ENCODE measurements at regions not wholly inside any gene's neighbourhood (a gene's known extent, or its start where the extent isn't known, plus 50 kb on each side); places are given as distances from the start of the nearest gene placed in this dataset.

GRCh38 chr11:95589893-95590612 lies 199.5 kb downstream of the FAM76B start:
- Histone ChIP-seq H3K9me3 (ENCODE audit: control insufficient read depth, insufficient read depth, low read length) (no peaks in the 10 kb centered on the region), H2BK20ac (ENCODE audit: low read depth, low read length) (no peak overlapping the region), H4K91ac (ENCODE audit: insufficient read depth, low read depth, low read length) (no peak overlapping the region), H3K36me3 (ENCODE audit: control insufficient read depth, insufficient read depth, low read length) (no peaks in the 10 kb centered on the region), H3K4me3 (ENCODE audit: insufficient read depth, low read depth, low read length) (no peak overlapping the region), H4K5ac (ENCODE audit: low read depth, low read length) (no peak overlapping the region), H3K4ac (ENCODE audit: low read depth, low read length) (no peak overlapping the region), H3K27ac (ENCODE audit: insufficient read depth, low read length) (no peak overlapping the region), H3K27me3 (ENCODE audit: control insufficient read depth, insufficient read depth, low read length) (no peaks in the 10 kb centered on the region), H3K9ac (ENCODE audit: low read depth, low read length) (no peak overlapping the region), H2AK5ac (ENCODE audit: low read depth, low read length) (0 out of 2 replicates have a peak overlapping the region, but pooled peaks have one; percentile 33), H3K4me1 (ENCODE audit: control insufficient read depth, insufficient read depth, low read length) (peaks cover 11% of the 10 kb centered on the region), H3K9me1 (ENCODE audit: insufficient read depth, low read length) (peaks cover 3% of the 10 kb centered on the region; the same call in 1 of the 2 replicates), H2BK15ac (ENCODE audit: low read depth, low read length) (no peak overlapping the region), H3K4me2 (ENCODE audit: low read depth, low read length) (no peak overlapping the region), H3K23ac (ENCODE audit: low read depth, low read length) (no peak overlapping the region), H2BK5ac (ENCODE audit: low read depth, low read length, poor library complexity, severe bottlenecking) (no peak overlapping the region), H3K18ac (ENCODE audit: low read depth, low read length) (no peak overlapping the region), H4K20me1 (ENCODE audit: insufficient read depth, low read length) (no peaks in the 10 kb centered on the region; the same call in 1 of the 2 replicates), H2AK9ac (replicated peaks; ENCODE audit: low read depth, low read length, poor library complexity) (no peak overlapping the region), H3K79me1 (ENCODE audit: low read depth in 1 of 2, low read length in 2 of 2) (no peaks in the 10 kb centered on the region), H2AFZ (replicated peaks; ENCODE audit: low read length, poor library complexity) (no peak overlapping the region), H2BK120ac (ENCODE audit: low read depth, low read length) (no peak overlapping the region), H3K56ac (ENCODE audit: extremely low read depth, insufficient read depth, low read length) (no peak overlapping the region), H3K14ac (replicated peaks; ENCODE audit: low read depth, low read length) (no peak overlapping the region), H4K8ac (ENCODE audit: low read depth in 2 of 2, low read length in 2 of 2) (no peak overlapping the region)
- TF ChIP-seq SMC3 (IDR thresholded peaks at IDR 0.05; ENCODE audit: low read depth, low read length) (no peak), MAFK (IDR thresholded peaks at IDR 0.05; ENCODE audit: low read depth, low read length) (peak; percentile 35; the same call in 1 of the 2 replicates)
- 100% methylated on average over 1 of the region's 10 CpGs; no CpG with 5 or more reads in 1 of the 2 experiments for WGBS, 2 experiments (ENCODE audit: extremely low coverage in 2 of 2, insufficient read length in 1 of 2)
- dilution Hi-C loops (cut with HindIII; ENCODE audit: low sequenced_read_pairs, unreplicated experiment), result no loop called here
- POLR2A ChIA-PET (ENCODE audit: unreplicated experiment), result no interaction called here
- ATAC-seq (ENCODE audit: low read depth) (no peak), DNase-seq (no peak)
- BruUV-seq (replicated peaks), result no TSS peak
- in situ Hi-C loops (cut with MboI; ENCODE audit: low sequenced_read_pairs), result no loop called here
- CTCF ChIA-PET, result no interaction called here
- intact Hi-C loops (cut with micrococcal nuclease), result loop anchor here (10.0 kb wide), 1 partner anchor 435 kb away; no protein-coding TSS in a partner anchor

All from IMR-90 (cell line).